AG09319 (cell line): ENCODE measurements at regions not wholly inside any gene's neighbourhood (a gene's known extent, or its start where the extent isn't known, plus 50 kb on each side); places are given as distances from the start of the nearest gene placed in this dataset.

Experiments used
- DNase-seq: peaks from one replicate; pipeline ENCODE4 v3.0.0-alpha.2; 2010; ENCODE audit warnings: low read depth; ENCODE audit errors: extremely low read depth
- TF ChIP-seq, protein P1 (sequence below): IDR thresholded peaks from 2 replicates; pipeline ENCODE4 v1.5.1; 2011; ENCODE audit warnings: low read depth, mild to moderate bottlenecking, inconsistent platforms, low read length, moderate library complexity

DNA sequence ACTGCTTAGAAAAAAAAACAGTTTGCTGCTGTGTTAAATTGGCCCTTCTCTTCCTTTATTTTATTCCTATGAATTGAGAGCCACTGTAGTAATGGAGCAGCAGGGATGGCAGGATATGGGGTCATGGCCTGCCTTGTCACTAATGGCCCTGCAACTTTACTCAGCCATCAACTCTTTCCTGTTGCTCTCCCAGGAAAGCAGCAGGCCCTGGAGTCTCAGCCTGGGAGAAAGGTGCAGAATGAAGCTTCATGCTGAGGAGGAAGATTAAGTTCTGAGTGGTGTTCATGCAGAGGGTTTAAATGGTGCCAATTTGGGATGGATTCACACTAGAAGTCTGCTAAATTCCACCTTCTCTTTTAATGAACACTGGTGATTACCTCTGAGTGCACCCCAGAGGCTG lies 285.6 kb downstream of the GPAT3 start:
- DNase-seq, result no peak
- TF ChIP-seq, protein P1, sequence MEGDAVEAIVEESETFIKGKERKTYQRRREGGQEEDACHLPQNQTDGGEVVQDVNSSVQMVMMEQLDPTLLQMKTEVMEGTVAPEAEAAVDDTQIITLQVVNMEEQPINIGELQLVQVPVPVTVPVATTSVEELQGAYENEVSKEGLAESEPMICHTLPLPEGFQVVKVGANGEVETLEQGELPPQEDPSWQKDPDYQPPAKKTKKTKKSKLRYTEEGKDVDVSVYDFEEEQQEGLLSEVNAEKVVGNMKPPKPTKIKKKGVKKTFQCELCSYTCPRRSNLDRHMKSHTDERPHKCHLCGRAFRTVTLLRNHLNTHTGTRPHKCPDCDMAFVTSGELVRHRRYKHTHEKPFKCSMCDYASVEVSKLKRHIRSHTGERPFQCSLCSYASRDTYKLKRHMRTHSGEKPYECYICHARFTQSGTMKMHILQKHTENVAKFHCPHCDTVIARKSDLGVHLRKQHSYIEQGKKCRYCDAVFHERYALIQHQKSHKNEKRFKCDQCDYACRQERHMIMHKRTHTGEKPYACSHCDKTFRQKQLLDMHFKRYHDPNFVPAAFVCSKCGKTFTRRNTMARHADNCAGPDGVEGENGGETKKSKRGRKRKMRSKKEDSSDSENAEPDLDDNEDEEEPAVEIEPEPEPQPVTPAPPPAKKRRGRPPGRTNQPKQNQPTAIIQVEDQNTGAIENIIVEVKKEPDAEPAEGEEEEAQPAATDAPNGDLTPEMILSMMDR, result no peak

DNA sequence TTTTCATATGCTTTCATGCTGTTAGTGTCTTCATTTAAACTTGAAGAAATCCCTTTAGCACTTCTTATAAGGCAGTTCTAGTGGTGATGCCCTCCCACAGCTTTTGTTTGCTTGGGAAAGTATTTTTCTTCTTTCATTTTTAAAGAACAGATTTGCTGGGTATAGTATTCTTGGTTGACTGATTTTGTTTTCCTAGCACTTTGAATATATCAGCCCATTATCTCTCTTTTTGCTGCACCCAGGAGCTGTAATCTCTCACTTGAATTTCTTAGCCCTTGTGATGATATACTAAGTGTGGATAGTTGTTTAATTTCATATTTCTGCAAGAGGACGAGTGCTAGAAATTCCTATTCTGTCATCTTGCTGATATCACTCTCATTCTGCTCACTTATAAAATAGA lies 283.7 kb downstream of the GPAT3 start:
- DNase-seq, result no peak

DNA sequence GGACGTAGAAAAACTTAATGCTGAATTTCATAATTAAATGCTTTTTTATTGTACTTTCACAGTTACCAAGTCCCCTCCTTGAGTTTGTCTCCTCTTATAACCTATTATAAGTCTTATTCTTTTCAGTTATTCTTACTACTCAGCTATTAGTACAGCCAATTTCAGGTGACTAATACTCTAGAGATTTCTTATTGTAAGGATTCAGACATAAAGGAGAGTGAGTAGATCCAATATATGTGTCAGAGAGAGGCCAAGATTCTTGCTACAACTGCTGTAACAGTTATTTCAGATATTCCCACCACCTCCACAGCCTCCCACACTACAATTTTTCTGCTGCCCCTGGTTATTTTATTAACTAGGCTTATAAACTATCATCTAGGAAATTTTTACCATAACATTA lies 274.5 kb downstream of the GPAT3 start:
- DNase-seq, result no peak

More for the DNA sequence above, 283.7 kb downstream of the GPAT3 start:
- TF ChIP-seq, protein P1, result no peak

DNA sequence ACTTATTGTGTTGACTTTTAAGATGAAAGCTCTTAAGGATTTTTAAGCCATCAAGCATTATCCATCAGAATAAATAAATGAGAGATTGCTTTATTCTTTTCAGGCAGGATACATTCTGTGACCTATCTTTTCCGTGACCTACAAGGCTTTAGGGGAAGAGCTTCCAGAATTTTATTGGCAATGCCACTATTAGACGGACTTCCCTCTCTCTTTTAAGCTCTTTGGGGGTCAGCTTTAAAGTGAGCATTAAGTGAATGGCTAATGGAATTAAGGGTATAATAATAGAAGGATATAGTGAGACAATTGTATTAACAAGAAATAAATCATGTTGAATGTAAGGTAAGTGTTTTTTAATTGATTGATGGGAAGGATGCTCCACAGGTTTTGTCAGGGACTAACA lies 273.7 kb downstream of the GPAT3 start:
- TF ChIP-seq, protein P1, result no peak
- DNase-seq, result no peak

More for the DNA sequence above, 274.5 kb downstream of the GPAT3 start:
- TF ChIP-seq, protein P1, result no peak

DNA sequence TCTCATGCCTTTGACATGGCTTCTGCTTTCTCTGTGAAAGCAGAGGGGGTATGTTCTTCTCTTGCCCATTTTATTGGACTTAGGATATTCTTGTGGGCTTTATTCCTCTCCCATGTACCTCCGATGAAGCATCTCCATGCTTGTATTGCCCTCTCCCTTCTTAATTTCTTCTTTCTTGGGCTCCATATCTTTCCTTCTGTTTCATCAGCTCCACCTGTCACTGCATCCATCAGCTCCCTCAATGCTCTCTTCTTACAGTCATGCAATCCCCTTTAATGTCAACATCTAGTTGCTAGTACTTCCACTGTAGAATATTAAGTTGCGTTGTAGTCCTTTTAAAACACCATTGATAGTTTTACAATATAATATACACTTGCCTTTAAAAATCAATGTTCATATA lies 257.6 kb downstream of the GPAT3 start:
- DNase-seq, result no peak
- TF ChIP-seq, protein P1, result no peak

DNA sequence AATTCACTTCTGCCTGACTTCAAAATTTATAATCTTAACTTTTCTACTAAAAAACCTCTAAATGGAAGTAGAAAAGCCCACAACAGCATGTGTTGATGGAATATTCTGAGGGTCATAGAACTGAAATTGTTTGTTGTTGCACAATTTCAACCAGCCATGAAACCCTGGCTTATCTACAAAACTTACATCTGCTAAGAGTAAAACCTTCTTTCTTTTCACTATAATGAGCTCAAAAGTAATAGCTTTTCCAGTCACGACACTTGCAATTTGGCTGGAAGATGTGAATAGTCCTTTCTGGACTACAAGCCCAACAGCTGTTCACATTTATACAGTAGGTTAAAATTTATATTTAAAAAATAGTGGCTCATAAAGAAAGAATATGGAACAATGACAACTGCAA lies 250.0 kb downstream of the GPAT3 start:
- DNase-seq, result peak; percentile 11
- TF ChIP-seq, protein P1, result no peak

DNA sequence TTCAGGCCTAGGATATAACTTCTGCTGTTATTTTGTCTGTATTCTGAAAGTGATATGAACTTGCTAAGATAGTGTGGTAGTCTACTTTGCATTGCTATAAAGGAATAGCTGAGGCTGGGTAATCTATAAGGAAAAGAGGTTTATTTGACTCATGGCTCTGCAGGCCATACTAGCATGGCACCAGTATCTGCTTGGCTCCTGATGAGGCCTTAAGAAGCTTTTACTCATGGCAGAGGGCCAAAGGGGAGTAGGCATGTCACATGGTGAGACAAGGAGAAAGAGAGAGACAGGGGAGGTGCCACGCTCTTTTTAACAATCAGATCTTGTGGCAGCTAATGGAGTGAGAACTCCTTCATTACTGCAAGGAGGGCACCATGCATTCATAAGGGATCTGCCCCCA lies 247.3 kb downstream of the GPAT3 start:
- DNase-seq, result no peak
- TF ChIP-seq, protein P1, result no peak
